ENCODE measurements at regions not wholly inside any gene's neighbourhood (a gene's known extent, or its start where the extent isn't known, plus 50 kb on each side); places are given as distances from the start of the nearest gene placed in this dataset.

- H3K27me3 ChIP-seq: no peaks in the 10 kb centered on the region
- no peak for DNase-seq (ENCODE audit: low spot score in 2 of 2)
- WGBS, 2 donors: 61 to 74% methylated on average over 2 of the region's 2 CpGs
- H3K9me3 ChIP-seq: no peaks in the 10 kb centered on the region
- H3K27ac ChIP-seq: no peak overlapping the region
- H3K4me3 ChIP-seq: no peak overlapping the region
- no peak for TF ChIP-seq CTCF (IDR thresholded peaks at IDR 0.05)
- no peak for TF ChIP-seq POLR2A (IDR thresholded peaks at IDR 0.05)
- no peak for TF ChIP-seq EP300 (IDR thresholded peaks at IDR 0.05)
- H3K36me3 ChIP-seq: no peaks in the 10 kb centered on the region
- peaks cover 0 to 3% (median 0%) of the 10 kb centered on the region in 4 donors for H3K4me1 ChIP-seq
These were observed 140.6 kb upstream of the PRLR start for GRCh38 chr5:35370871-35371270.

GRCh38 chr5:35369965-35370790 is 139.9 kb upstream of the PRLR start:
- H3K36me3 ChIP-seq: no peaks in the 10 kb centered on the region
- no peaks in the 10 kb centered on the region for H3K9me3 ChIP-seq
- TF ChIP-seq CTCF (IDR thresholded peaks at IDR 0.05): no peak
- TF ChIP-seq POLR2A (IDR thresholded peaks at IDR 0.05): no peak
- no peak for TF ChIP-seq EP300 (IDR thresholded peaks at IDR 0.05)
- H3K4me3 ChIP-seq: no peak overlapping the region
- no peak for DNase-seq (ENCODE audit: low spot score in 2 of 2)
- 45 to 50% methylated on average over 7 of the region's 7 CpGs for WGBS, 2 donors
- H3K27ac ChIP-seq: no peak overlapping the region
- peaks cover 0 to 3% (median 0%) of the 10 kb centered on the region in 4 donors for H3K4me1 ChIP-seq
- no peaks in the 10 kb centered on the region for H3K27me3 ChIP-seq

GRCh38 chr5:35367526-35367925 is 137.2 kb upstream of the PRLR start:
- Histone ChIP-seq H3K9me3 (no peaks in the 10 kb centered on the region), H3K27ac (no peak overlapping the region), H3K36me3 (no peaks in the 10 kb centered on the region), H3K4me1 (peaks cover 0 to 7% (median 0%) of the 10 kb centered on the region in 4 donors), H3K27me3 (no peaks in the 10 kb centered on the region), H3K4me3 (no peak overlapping the region)
- DNase-seq (ENCODE audit: low spot score in 2 of 2): no peak
- 51 to 64% methylated on average over 1 of the region's 1 CpG for WGBS, 2 donors
- TF ChIP-seq EP300 (IDR thresholded peaks at IDR 0.05) (no peak), CTCF (IDR thresholded peaks at IDR 0.05) (no peak), POLR2A (IDR thresholded peaks at IDR 0.05) (no peak)

GRCh38 chr5:35365758-35366157 is 135.5 kb upstream of the PRLR start:
- Histone ChIP-seq H3K4me1 (peaks cover 0 to 7% (median 0%) of the 10 kb centered on the region in 4 donors), H3K36me3 (no peaks in the 10 kb centered on the region), H3K9me3 (no peaks in the 10 kb centered on the region), H3K27ac (no peak overlapping the region), H3K4me3 (no peak overlapping the region), H3K27me3 (no peaks in the 10 kb centered on the region)
- TF ChIP-seq EP300 (IDR thresholded peaks at IDR 0.05) (no peak), CTCF (IDR thresholded peaks at IDR 0.05) (no peak), POLR2A (IDR thresholded peaks at IDR 0.05) (no peak)
- DNase-seq (ENCODE audit: low spot score in 2 of 2): no peak
- WGBS, 2 donors: 53 to 58% methylated on average over 3 of the region's 3 CpGs

GRCh38 chr5:35364350-35364749 is 134.1 kb upstream of the PRLR start:
- 63 to 87% methylated on average over 2 of the region's 2 CpGs for WGBS, 2 donors
- no peaks in the 10 kb centered on the region for H3K27me3 ChIP-seq
- no peak overlapping the region for H3K27ac ChIP-seq
- H3K9me3 ChIP-seq: no peaks in the 10 kb centered on the region
- DNase-seq (ENCODE audit: low spot score in 2 of 2): peak in 1 of 2 donors; percentile 21
- H3K4me1 ChIP-seq: peaks cover 0 to 3% (median 0%) of the 10 kb centered on the region in 4 donors
- TF ChIP-seq EP300 (IDR thresholded peaks at IDR 0.05) (no peak), POLR2A (IDR thresholded peaks at IDR 0.05) (no peak), CTCF (IDR thresholded peaks at IDR 0.05) (no peak)
- H3K36me3 ChIP-seq: no peaks in the 10 kb centered on the region
- no peak overlapping the region for H3K4me3 ChIP-seq

Measured in tibial nerve (tissue), 4 donors.